SU-DHL-6 (cell line): ENCODE measurements at regions not wholly inside any gene's neighbourhood (a gene's known extent, or its start where the extent isn't known, plus 50 kb on each side); places are given as distances from the start of the nearest gene placed in this dataset.

Experiments
- H2AFZ ChIP-seq: fragments of 200-600 bp; sonication (generic); 2 replicates; pipeline ENCODE4 v1.6.1; 2014; ENCODE audit warnings: low read depth, mild to moderate bottlenecking, moderate library complexity, mixed read lengths, antibody characterized with exemption, low read length; ENCODE audit not compliant: severe bottlenecking
- H3F3A ChIP-seq: fragments of 200-600 bp; shearing (Covaris generic); 2 replicates; pipeline ENCODE4 v1.6.0; 2016; ENCODE audit warnings: antibody characterized with exemption, mild to moderate bottlenecking; ENCODE audit not compliant: insufficient read depth
- H3K27ac ChIP-seq: fragments of 200-600 bp; sonication (generic); 2 replicates; pipeline ENCODE4 v1.5.1; 2016; ENCODE audit warnings: low read depth, mild to moderate bottlenecking, low read length, moderate library complexity, mixed read lengths
- H3K27me3 ChIP-seq: fragments of 200-600 bp; sonication (generic), shearing (Covaris generic); 2 replicates; pipeline ENCODE4 v1.6.0; 2014; ENCODE audit warnings: mild to moderate bottlenecking, low read length
- H3K36me3 ChIP-seq: fragments of 200-600 bp; sonication (generic); 2 replicates; pipeline ENCODE4 v1.6.1; 2014; ENCODE audit warnings: mild to moderate bottlenecking, low read length, mixed read lengths
- H3K4me2 ChIP-seq: fragments of 300-600, 200-600 bp; shearing (Covaris generic), sonication (generic); 2 replicates; pipeline ENCODE4 v1.6.0; 2014; ENCODE audit warnings: low read length, low read depth, mild to moderate bottlenecking; ENCODE audit not compliant: poor library complexity, severe bottlenecking
- H3K4me3 ChIP-seq: fragments of 200-600 bp; sonication (generic); 2 replicates; pipeline ENCODE4 v1.5.1; 2014; ENCODE audit warnings: antibody characterized with exemption, low read length, mild to moderate bottlenecking, mixed read lengths; ENCODE audit not compliant: insufficient read depth, poor library complexity, severe bottlenecking
- H3K79me2 ChIP-seq: fragments of 200-600 bp; sonication (generic); 2 replicates; pipeline ENCODE4 v1.6.1; 2014; ENCODE audit warnings: mild to moderate bottlenecking, low read length, moderate library complexity; ENCODE audit not compliant: insufficient read depth
- H3K9ac ChIP-seq: fragments of 200-600 bp; sonication (generic); 2 replicates; pipeline ENCODE4 v1.7.0; 2014; ENCODE audit warnings: mild to moderate bottlenecking, low read length
- H3K9me2 ChIP-seq: fragments of 200-600 bp; sonication (generic); replicated peaks from 2 replicates; pipeline ENCODE4 v1.6.1; 2014; ENCODE audit warnings: low read length; ENCODE audit not compliant: insufficient read depth
- H3K9me3 ChIP-seq: fragments of 200-600 bp; sonication (generic); 2 replicates; pipeline ENCODE4 v1.6.1; 2014; ENCODE audit warnings: low read length, mixed read lengths; ENCODE audit not compliant: insufficient read depth
- H4K20me1 ChIP-seq: fragments of 200-600 bp; sonication (generic); 2 replicates; pipeline ENCODE4 v1.6.1; 2014; ENCODE audit warnings: low read depth, mild to moderate bottlenecking, antibody characterized with exemption, low read length, moderate library complexity, mixed read lengths
- EZH2phosphoT487 ChIP-seq: fragments of 200-600 bp; sonication (generic), shearing (Covaris generic); conservative IDR thresholded peaks from 2 replicates; pipeline ENCODE4 v1.6.1; 2018; ENCODE audit warnings: mild to moderate bottlenecking, antibody characterized with exemption, low read length, moderate library complexity, mixed read lengths
- TF ChIP-seq, protein P1 (sequence below): fragments of 200-600 bp; sonication (generic); IDR thresholded peaks from one replicate; pipeline ENCODE4 v1.5.1; 2017; ENCODE audit warnings: antibody characterized with exemption, mild to moderate bottlenecking, low read length, moderate library complexity; ENCODE audit not compliant: insufficient read depth, poor library complexity, severe bottlenecking

DNA sequence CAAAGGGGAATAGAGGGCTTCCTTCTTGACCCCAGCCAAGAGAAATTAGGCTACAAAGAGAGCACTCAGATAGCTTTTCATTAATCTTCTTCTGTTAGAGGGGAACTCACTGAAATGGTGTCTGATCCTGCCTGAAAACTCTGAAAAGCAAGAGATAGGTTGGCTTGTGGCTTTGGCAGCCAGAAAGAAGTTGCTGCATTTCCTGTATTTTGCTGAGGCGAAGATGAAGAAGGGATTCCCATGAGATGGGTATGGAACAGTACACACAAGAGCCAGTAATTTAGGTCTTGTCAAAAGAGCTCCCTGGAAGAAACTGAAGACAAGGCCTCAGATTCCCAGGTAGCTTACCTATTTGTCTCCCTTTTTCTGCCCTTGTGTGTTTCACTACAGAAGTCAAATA, 120.9 kb upstream of the TARS1 start:
- Histone ChIP-seq H3K36me3 (no peaks in the 10 kb centered on the region), H3K4me3 (no peak overlapping the region), H2AFZ (no peak overlapping the region), H3F3A (no peaks in the 10 kb centered on the region), H3K9me3 (no peaks in the 10 kb centered on the region), H3K9ac (no peak overlapping the region), H3K9me2 (no peaks in the 10 kb centered on the region), H3K79me2 (no peaks in the 10 kb centered on the region), H4K20me1 (no peaks in the 10 kb centered on the region), H3K27ac (no peak overlapping the region), H3K4me2 (no peak overlapping the region), H3K27me3 (no peaks in the 10 kb centered on the region)
- TF ChIP-seq EZH2phosphoT487 = no peak
- TF ChIP-seq, protein P1, sequence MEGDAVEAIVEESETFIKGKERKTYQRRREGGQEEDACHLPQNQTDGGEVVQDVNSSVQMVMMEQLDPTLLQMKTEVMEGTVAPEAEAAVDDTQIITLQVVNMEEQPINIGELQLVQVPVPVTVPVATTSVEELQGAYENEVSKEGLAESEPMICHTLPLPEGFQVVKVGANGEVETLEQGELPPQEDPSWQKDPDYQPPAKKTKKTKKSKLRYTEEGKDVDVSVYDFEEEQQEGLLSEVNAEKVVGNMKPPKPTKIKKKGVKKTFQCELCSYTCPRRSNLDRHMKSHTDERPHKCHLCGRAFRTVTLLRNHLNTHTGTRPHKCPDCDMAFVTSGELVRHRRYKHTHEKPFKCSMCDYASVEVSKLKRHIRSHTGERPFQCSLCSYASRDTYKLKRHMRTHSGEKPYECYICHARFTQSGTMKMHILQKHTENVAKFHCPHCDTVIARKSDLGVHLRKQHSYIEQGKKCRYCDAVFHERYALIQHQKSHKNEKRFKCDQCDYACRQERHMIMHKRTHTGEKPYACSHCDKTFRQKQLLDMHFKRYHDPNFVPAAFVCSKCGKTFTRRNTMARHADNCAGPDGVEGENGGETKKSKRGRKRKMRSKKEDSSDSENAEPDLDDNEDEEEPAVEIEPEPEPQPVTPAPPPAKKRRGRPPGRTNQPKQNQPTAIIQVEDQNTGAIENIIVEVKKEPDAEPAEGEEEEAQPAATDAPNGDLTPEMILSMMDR = no peak

DNA sequence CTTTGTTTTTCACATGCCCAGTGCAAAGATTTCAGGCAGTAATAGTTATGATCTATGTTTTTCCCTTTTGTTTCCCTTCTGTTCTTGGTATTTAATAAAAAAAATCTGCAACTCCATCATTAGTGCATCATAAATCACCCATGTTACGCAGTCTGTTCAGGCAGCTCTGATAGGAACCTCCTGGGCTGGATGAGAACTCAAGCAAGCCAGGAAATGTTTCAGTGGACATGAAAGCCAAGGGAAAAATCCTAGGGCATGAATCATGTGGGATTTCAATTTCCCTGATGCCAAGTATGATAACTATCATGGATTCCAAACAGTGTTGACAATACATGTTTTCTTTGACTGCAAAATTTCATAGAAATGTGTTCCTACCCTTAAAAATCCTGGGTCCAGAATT, 119.7 kb upstream of the TARS1 start:
- no peaks in the 10 kb centered on the region for H3F3A ChIP-seq
- no peak overlapping the region for H2AFZ ChIP-seq
- no peak overlapping the region for H3K4me2 ChIP-seq

DNA sequence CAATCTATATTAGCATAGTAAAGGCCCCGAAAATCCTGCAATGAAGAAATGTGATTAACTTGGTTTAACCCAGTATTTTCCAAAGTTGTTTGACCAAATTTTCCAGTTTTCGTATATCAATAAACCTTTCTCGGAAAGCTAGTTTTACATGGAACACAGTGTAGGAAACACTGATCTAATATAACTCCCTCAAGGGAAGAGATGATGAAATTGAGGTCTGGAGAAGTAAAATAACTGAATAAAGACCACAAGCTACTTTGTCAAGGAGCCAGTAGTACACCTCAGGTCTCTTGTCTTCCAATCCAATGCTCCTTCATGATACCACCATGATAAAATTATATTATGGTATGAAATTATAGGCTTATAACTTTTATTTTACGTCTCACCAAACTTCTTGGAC, 118.1 kb upstream of the TARS1 start:
- Histone ChIP-seq H3K36me3 (no peaks in the 10 kb centered on the region), H3K4me3 (no peak overlapping the region), H4K20me1 (no peaks in the 10 kb centered on the region), H3K27ac (no peak overlapping the region), H3K9me3 (no peaks in the 10 kb centered on the region), H3K27me3 (no peaks in the 10 kb centered on the region), H3K9ac (no peak overlapping the region), H3F3A (no peaks in the 10 kb centered on the region), H3K9me2 (no peaks in the 10 kb centered on the region), H2AFZ (no peak overlapping the region), H3K79me2 (no peaks in the 10 kb centered on the region), H3K4me2 (no peak overlapping the region)
- TF ChIP-seq, protein P1 = no peak
- no peak for TF ChIP-seq EZH2phosphoT487

More for the DNA sequence above, 119.7 kb upstream of the TARS1 start:
- Histone ChIP-seq H3K9me2 (no peaks in the 10 kb centered on the region), H3K27ac (no peak overlapping the region), H3K79me2 (no peaks in the 10 kb centered on the region), H3K36me3 (no peaks in the 10 kb centered on the region), H4K20me1 (no peaks in the 10 kb centered on the region), H3K9me3 (no peaks in the 10 kb centered on the region), H3K4me3 (no peak overlapping the region), H3K9ac (no peak overlapping the region), H3K27me3 (no peaks in the 10 kb centered on the region)
- TF ChIP-seq, protein P1 = no peak
- TF ChIP-seq EZH2phosphoT487 = no peak
